Skeletal muscle satellite cell (primary cell): ENCODE measurements at regions not wholly inside any gene's neighbourhood (a gene's known extent, or its start where the extent isn't known, plus 50 kb on each side); places are given as distances from the start of the nearest gene placed in this dataset.

Experiments
- H3K27me3 ChIP-seq: 2 replicates; pipeline ENCODE4 v1.7.0; 2013; ENCODE audit warnings: low read length; ENCODE audit not compliant: control insufficient read depth, insufficient read depth
- H3K36me3 ChIP-seq: 2 replicates; pipeline ENCODE4 v1.7.0; 2013; ENCODE audit warnings: mild to moderate bottlenecking, control low read depth, low read length; ENCODE audit not compliant: insufficient read depth
- H3K4me1 ChIP-seq: 2 replicates; pipeline ENCODE4 v1.7.0; 2013; ENCODE audit warnings: low read length; ENCODE audit not compliant: control insufficient read depth, insufficient read depth
- H3K4me2 ChIP-seq: 2 replicates; pipeline ENCODE4 v1.7.0; 2013; ENCODE audit warnings: mild to moderate bottlenecking, low read length
- H3K4me3 ChIP-seq: 2 replicates; pipeline ENCODE4 v1.7.0; 2013; ENCODE audit warnings: low read length
- H3K9ac ChIP-seq: 2 replicates; pipeline ENCODE4 v1.7.0; 2013; ENCODE audit warnings: mild to moderate bottlenecking, low read depth, low read length, moderate library complexity
- H3K9me3 ChIP-seq: replicated peaks from 2 replicates; pipeline ENCODE4 v1.7.0; 2013; ENCODE audit warnings: mild to moderate bottlenecking, control low read depth, low read length

DNA sequence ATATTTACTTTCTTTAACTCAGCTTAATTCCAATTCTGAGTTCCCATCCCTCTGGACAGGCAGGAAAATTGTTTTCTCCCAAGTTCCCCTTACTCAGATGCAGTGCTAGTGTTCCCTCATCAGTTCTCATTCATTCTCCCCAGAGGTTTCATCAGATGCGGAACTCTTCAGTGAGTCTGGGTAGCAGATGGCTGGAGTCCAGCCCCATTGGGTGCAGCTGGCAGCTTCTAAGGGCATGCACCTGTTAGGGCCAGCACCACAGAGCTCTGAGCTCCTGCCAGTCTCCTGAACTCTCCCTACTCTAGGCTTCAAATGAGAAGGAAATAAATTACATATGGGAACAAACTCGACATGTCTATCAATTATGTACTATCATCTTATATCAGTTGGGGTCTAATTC lies 76.6 kb downstream of the SOD2 start:
- Histone ChIP-seq H3K4me2 (no peak overlapping the region), H3K9ac (no peak overlapping the region), H3K4me3 (no peak overlapping the region), H3K36me3 (no peaks in the 10 kb centered on the region), H3K4me1 (no peaks in the 10 kb centered on the region), H3K27me3 (no peaks in the 10 kb centered on the region), H3K9me3 (peaks cover 4% of the 10 kb centered on the region)

DNA sequence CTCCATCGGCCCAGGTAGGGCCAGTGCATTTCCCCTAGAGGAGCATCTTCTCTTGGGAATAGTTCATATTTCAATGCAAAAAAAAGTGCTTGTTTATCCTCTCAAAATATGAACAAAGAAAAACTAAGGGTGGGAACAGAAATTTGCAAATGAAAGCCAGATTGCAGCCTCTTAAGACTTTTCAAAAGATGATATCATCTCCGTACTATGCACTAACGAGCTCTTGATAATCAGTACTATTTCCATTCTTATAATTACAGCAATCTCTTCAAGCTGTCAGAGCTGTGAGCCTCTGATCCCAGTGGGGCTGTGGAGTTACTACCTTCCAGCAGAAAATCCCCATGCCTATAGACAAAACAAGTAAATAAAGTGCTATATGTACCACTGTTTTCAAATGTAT lies 77.1 kb downstream of the SOD2 start:
- Histone ChIP-seq H3K9me3 (peaks cover 4% of the 10 kb centered on the region), H3K4me2 (no peak overlapping the region), H3K9ac (no peak overlapping the region), H3K4me3 (no peak overlapping the region), H3K36me3 (no peaks in the 10 kb centered on the region), H3K4me1 (no peaks in the 10 kb centered on the region), H3K27me3 (no peaks in the 10 kb centered on the region)

GRCh38 chr6:159610881-159611280 lies 82.2 kb downstream of the SOD2 start:
- Histone ChIP-seq H3K4me1 (no peaks in the 10 kb centered on the region), H3K9me3 (no peaks in the 10 kb centered on the region), H3K27me3 (no peaks in the 10 kb centered on the region), H3K4me2 (no peak overlapping the region), H3K36me3 (no peaks in the 10 kb centered on the region), H3K4me3 (no peak overlapping the region), H3K9ac (no peak overlapping the region)

GRCh38 chr6:159609652-159610178 lies 83.3 kb downstream of the SOD2 start:
- H3K9me3 ChIP-seq: no peaks in the 10 kb centered on the region
- H3K36me3 ChIP-seq: no peaks in the 10 kb centered on the region
- H3K27me3 ChIP-seq: no peaks in the 10 kb centered on the region
- H3K9ac ChIP-seq: no peak overlapping the region
- no peak overlapping the region for H3K4me3 ChIP-seq
- no peaks in the 10 kb centered on the region for H3K4me1 ChIP-seq
- no peak overlapping the region for H3K4me2 ChIP-seq

DNA sequence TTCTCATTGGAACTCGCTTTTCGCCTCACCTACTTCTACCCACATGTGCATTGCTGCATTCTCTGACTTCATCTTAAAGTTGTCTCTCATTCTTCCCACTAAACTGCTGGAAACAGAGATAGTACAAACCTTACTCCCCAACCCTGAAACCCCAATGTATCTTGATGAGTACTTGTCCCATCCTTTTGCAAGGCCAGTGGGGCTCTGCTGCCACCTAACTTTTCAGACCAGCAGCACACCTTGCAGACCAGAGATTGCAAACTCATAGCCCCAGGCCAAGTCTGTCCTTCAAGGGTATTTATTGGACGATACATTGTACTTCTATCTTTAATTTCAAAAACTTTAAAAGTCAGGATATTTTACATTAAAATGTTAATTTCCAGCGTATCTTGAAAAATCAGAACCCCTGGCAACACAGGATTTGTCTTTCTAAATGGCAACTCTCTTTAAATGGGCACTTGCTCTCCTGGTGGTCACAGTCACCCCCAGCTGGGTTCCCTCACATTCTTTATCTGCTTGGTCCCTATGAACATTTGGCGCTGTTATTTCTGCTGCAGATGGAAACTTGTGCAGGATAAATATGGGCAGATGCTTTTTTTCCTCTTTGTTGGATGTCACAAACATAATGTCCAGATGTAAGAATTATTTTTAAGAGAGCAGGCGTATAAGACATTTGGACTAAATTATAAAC lies 83.9 kb downstream of the SOD2 start:
- Histone ChIP-seq H3K36me3 (no peaks in the 10 kb centered on the region), H3K27me3 (no peaks in the 10 kb centered on the region), H3K9ac (no peak overlapping the region), H3K4me2 (no peak overlapping the region), H3K9me3 (no peaks in the 10 kb centered on the region), H3K4me3 (no peak overlapping the region), H3K4me1 (no peaks in the 10 kb centered on the region)

DNA sequence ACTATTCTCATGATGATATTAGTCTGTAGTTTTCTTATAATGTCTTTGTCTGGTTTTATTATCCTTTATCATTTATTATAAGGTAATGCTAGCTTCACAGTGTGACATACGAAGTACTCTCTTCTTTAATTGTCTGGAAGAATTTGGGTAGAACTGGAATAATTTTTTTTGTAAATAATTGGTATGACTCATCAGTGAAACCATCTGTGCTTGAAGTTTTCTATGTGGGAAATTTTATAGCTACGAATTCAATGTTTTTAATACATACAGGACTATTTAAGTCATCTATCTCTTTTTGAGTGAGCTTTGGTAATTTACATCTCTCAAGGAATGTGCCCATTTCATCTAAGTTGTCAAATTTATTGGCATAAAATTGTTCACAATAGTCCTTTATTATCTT lies 86.3 kb downstream of the SOD2 start:
- Histone ChIP-seq H3K27me3 (no peaks in the 10 kb centered on the region), H3K9ac (no peak overlapping the region), H3K4me2 (no peak overlapping the region), H3K4me1 (no peaks in the 10 kb centered on the region), H3K9me3 (no peaks in the 10 kb centered on the region), H3K4me3 (no peak overlapping the region), H3K36me3 (no peaks in the 10 kb centered on the region)

DNA sequence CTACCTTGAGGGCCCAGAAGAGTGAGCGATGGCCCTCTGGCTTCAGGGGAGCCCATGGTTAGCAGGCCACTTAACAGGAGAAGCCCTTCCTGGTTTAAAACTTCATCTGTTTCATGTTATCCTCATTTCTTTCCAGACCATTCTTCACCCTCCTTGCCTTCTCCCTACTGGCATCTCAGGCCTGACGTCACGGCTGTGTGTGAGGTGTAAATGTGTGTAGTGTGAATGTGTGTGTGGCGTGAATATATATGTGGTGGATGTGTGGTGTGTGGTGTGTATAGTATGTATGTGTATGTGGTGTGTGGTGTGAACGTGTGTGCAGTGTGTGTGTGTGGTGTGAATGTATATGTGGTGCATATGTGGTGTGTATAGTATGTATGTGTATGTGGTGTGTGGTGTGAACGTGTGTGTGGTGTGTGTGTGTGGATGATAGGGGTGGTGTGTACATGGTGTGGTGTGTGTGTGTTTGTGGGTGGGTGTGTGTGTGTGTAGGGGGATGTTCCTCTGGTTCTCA lies 88.5 kb downstream of the SOD2 start:
- Histone ChIP-seq H3K36me3 (no peaks in the 10 kb centered on the region), H3K4me1 (no peaks in the 10 kb centered on the region), H3K9ac (no peak overlapping the region), H3K9me3 (no peaks in the 10 kb centered on the region), H3K4me2 (no peak overlapping the region), H3K27me3 (no peaks in the 10 kb centered on the region), H3K4me3 (no peak overlapping the region)

DNA sequence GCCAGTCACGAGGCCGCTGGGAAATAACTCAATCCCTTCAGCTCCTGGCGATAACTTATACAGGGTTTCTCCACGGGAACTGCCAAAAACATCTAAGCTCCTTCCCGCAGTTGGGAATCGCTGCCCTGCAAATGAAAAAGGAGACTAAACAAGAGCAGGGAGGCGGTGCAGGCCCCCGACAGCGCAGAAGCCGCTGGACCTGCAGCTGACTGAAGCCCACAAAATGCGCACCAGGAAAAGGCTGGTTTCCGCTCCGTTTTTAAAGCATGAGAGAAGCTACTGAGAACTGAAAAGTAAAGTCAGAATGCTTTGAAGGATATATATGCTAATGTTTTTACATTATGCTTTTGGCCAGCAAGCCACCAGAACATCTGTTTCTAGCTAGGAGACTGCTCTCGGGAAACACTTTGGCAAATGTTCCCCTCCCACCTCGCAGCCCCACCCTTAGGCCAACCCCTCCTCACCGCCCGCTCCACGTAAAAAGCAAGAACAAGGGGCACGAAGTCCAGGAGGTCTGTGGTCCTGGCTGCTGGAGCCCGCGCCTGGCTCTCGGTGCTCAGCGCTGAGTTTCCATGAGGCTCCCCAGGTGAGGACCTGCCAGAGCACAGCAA lies 90.5 kb downstream of the SOD2 start:
- Histone ChIP-seq H3K9ac (no peak overlapping the region), H3K4me3 (no peak overlapping the region), H3K4me1 (no peaks in the 10 kb centered on the region), H3K36me3 (no peaks in the 10 kb centered on the region), H3K9me3 (no peaks in the 10 kb centered on the region), H3K27me3 (no peaks in the 10 kb centered on the region), H3K4me2 (no peak overlapping the region)

- Histone ChIP-seq H3K27me3 (no peaks in the 10 kb centered on the region), H3K36me3 (no peaks in the 10 kb centered on the region), H3K9ac (no peak overlapping the region), H3K4me3 (no peak overlapping the region), H3K4me1 (no peaks in the 10 kb centered on the region), H3K9me3 (no peaks in the 10 kb centered on the region), H3K4me2 (no peak overlapping the region)
Measured at GRCh38 chr6:159601211-159601610, 91.8 kb downstream of the SOD2 start.

DNA sequence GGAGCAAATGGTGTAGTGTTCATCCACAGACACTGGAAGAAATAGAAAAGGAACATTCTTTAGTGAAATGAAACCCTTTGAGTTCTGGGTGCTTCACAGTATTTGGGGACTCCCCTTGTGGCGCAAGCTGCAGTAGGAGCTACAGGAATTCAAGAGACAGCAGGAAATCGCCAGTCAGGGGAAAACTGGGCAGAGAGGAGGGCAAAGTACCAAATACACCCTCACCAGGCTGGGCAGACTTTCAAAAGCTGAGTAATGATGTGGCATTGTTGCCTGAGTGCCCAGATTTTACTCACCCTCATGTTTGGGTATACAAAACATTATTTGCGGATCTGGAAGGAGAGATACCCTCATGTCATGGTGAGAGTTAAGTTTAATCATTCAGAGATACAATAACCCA lies 97.9 kb downstream of the SOD2 start:
- no peaks in the 10 kb centered on the region for H3K9me3 ChIP-seq
- peak overlapping the region; percentile 81 for H3K4me2 ChIP-seq
- peak overlapping the region; percentile 81 for H3K9ac ChIP-seq
- H3K27me3 ChIP-seq: no peaks in the 10 kb centered on the region
- peaks cover 25% of the 10 kb centered on the region for H3K4me1 ChIP-seq
- no peaks in the 10 kb centered on the region for H3K36me3 ChIP-seq
- H3K4me3 ChIP-seq: peak overlapping the region; percentile 60

DNA sequence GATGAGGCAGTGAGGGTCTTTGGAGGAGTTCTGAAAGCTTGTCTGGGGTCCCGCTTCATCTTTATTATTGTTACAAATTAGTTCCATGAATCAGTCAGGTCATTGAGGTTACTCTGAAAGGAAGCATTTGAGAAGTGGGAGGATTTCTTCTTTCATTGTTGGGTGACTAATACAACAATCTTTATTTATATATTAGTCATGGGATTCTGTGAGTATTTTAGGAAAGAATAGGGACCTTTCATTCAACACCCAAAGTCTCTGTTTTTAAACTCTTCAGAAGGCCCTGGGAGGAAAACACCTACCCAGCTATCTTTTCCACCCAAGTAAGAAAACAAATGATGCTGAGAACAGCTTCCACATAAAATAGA lies 98.3 kb downstream of the SOD2 start:
- Histone ChIP-seq H3K36me3 (no peaks in the 10 kb centered on the region), H3K4me3 (peak overlapping the region; percentile 60), H3K9me3 (no peaks in the 10 kb centered on the region), H3K9ac (peak overlapping the region; percentile 81), H3K4me1 (peaks cover 25% of the 10 kb centered on the region), H3K27me3 (no peaks in the 10 kb centered on the region), H3K4me2 (peak overlapping the region; percentile 81)
